Activated CD4-positive, alpha-beta T cell treated with anti-CD3 and anti-CD28 coated beads, Interleukin-2, amount 10 ng/mL, durations not matched to agents 24 days and 14 days (primary cell): ENCODE measurements at regions not wholly inside any gene's neighbourhood (a gene's known extent, or its start where the extent isn't known, plus 50 kb on each side); places are given as distances from the start of the nearest gene placed in this dataset.
"Not testable (repeated sequence)": the region's sequence is repeated elsewhere in the genome, so short reads cannot be mapped to it uniquely, and the experiment has no call there.

Source experiments
- DNase-seq: peaks from one replicate; pipeline ENCODE4 v3.0.0; 2022
- H3K27ac Mint-ChIP-seq: one replicate; pipeline ENCODE4 v1.8.0; 2022; ENCODE audit warnings: mild to moderate bottlenecking, mixed read lengths
- H3K27me3 Mint-ChIP-seq: one replicate; pipeline ENCODE4 v1.8.0; 2022; ENCODE audit warnings: mixed read lengths
- H3K36me3 Mint-ChIP-seq: one replicate; pipeline ENCODE4 v1.8.0; 2022; ENCODE audit warnings: low read depth, mild to moderate bottlenecking, mixed read lengths
- H3K4me1 Mint-ChIP-seq: one replicate; pipeline ENCODE4 v1.8.0; 2021; ENCODE audit warnings: mixed read lengths
- H3K4me3 Mint-ChIP-seq: one replicate; pipeline ENCODE4 v1.8.0; 2022; ENCODE audit warnings: mild to moderate bottlenecking, moderate library complexity, mixed read lengths
- H3K9me3 Mint-ChIP-seq: one replicate; pipeline ENCODE4 v1.8.0; 2021; ENCODE audit warnings: mixed read lengths
- intact Hi-C: fragments of 100-400 bp; cut with micrococcal nuclease; formaldehyde crosslinking; loops from one replicate; pipeline ENCODE4 v1.15.1; 2023

DNA sequence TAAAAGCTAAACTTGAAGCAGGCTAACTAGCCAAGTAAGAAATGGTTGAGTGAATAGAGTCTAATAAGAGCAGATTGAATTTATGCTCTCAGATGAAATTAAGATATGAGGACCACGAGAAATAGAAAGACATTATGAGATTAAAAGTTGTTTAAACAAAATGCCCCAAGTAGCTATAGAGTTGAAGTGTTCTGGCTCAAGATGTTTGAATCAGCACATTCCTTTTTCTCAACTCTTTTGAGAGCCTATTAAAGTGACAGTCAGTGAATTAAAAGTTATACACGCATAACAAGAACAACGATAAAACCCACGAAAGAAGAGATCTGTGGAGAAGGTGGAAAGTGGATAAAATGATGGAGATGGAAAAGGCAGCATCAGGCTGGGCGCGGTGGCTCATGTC, 322.2 kb upstream of the ANKRD30A start:
- Mint-ChIP-seq H3K27ac (no peak overlapping the region), H3K4me1 (no peaks in the 10 kb centered on the region), H3K9me3 (peaks cover 3% of the 10 kb centered on the region), H3K36me3 (no peaks in the 10 kb centered on the region), H3K4me3 (no peak overlapping the region), H3K27me3 (no peaks in the 10 kb centered on the region)
- intact Hi-C loops, result no loop called here
- DNase-seq, result no peak

DNA sequence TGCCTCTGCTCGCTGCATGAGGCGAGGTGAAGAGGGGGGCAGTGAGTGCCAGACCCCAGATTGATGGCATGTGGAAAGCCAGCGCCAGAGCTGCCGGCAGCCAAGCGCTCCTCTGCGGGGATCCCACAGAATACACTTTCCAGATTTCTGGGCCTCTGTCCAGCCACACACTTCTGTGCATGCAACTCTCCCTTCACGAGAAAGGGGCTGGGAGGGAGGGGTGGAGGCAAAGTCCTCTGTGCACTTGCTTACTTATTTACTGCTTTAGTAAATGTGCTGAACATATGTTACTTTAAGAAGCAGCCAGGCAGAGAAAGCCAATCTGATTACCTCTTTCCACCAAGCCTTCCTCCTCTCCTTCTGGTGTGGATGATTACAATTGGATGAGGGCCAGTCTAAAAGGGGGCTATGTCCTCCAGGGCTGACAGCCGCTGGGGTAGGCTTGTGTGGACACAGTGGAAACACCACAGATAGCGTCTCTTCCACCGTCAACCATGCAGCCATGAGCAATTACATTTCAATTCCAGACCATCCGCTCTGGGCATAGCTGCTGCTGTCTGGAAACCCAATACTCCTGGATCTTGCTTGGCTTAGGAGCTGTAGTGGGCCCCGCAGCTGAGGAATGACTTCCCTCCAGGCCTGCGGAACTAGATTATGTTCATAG, 322.8 kb upstream of the ANKRD30A start:
- H3K4me1 Mint-ChIP-seq, result no peaks in the 10 kb centered on the region
- intact Hi-C loops, result no loop called here
- DNase-seq, result no peak
- no peak overlapping the region for H3K4me3 Mint-ChIP-seq
- H3K36me3 Mint-ChIP-seq, result no peaks in the 10 kb centered on the region
- no peak overlapping the region for H3K27ac Mint-ChIP-seq
- H3K9me3 Mint-ChIP-seq, result peaks cover 3% of the 10 kb centered on the region
- no peaks in the 10 kb centered on the region for H3K27me3 Mint-ChIP-seq

GRCh38 chr10:36801660-36802059, 323.7 kb upstream of the ANKRD30A start:
- peaks cover 3% of the 10 kb centered on the region for H3K9me3 Mint-ChIP-seq
- no peaks in the 10 kb centered on the region for H3K4me1 Mint-ChIP-seq
- no peaks in the 10 kb centered on the region for H3K36me3 Mint-ChIP-seq
- H3K4me3 Mint-ChIP-seq, result no peak overlapping the region
- no peak for DNase-seq
- no peaks in the 10 kb centered on the region for H3K27me3 Mint-ChIP-seq
- intact Hi-C loops, result no loop called here
- no peak overlapping the region for H3K27ac Mint-ChIP-seq

DNA sequence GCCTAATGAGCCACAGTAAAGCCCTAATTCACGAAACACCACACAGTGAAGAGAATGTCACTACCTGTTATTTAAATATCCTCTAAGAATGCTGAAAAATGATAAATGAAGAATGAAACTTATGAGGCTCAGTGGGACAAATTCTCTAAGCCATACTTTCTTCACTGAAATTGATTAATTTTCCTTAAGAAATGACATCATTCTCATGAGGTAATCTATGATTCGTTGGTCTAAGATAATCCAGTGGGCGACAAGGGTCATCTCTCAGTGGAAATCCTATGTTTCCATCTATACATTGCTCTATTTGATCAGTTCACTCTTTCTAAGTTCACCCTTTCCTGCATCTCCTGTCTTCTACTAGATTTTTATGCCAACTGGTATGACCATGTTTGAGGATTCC, 330.4 kb upstream of the ANKRD30A start:
- no peak overlapping the region for H3K27ac Mint-ChIP-seq
- DNase-seq, result no peak
- H3K27me3 Mint-ChIP-seq, result no peaks in the 10 kb centered on the region
- H3K9me3 Mint-ChIP-seq, result peaks cover 6% of the 10 kb centered on the region
- no peak overlapping the region for H3K4me3 Mint-ChIP-seq
- no peaks in the 10 kb centered on the region for H3K36me3 Mint-ChIP-seq
- no peaks in the 10 kb centered on the region for H3K4me1 Mint-ChIP-seq
- intact Hi-C loops, result no loop called here

- DNase-seq, result no peak
- Mint-ChIP-seq H3K27me3 (no peaks in the 10 kb centered on the region), H3K4me1 (no peaks in the 10 kb centered on the region), H3K36me3 (no peaks in the 10 kb centered on the region), H3K4me3 (no peak overlapping the region), H3K27ac (no peak overlapping the region), H3K9me3 (peaks cover 4% of the 10 kb centered on the region)
- intact Hi-C loops, result no loop called here
These were observed 335.4 kb upstream of the ANKRD30A start for GRCh38 chr10:36789974-36790373.

DNA sequence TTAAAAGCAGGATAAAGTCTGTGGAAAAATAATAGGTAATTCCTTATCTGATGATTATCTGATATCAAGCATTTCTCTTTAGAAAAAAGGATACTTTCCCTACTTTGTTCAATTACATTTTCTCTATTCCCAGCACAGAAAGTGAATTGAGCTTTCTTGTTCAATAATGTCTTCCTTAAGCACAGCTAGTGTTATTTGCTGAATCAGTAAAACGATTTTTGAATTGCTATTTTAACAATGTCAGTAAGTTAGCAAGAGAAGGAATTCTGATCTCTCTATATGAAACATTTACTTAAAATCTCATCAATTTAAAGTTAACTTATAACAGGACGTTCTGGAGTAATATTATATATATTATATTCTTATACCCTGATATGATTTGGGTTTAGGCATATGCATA, 337.2 kb upstream of the ANKRD30A start:
- intact Hi-C loops, result no loop called here
- DNase-seq, result no peak
- no peaks in the 10 kb centered on the region for H3K27me3 Mint-ChIP-seq
- H3K27ac Mint-ChIP-seq, result no peak overlapping the region
- H3K36me3 Mint-ChIP-seq, result no peaks in the 10 kb centered on the region
- no peaks in the 10 kb centered on the region for H3K4me1 Mint-ChIP-seq
- peaks cover 4% of the 10 kb centered on the region for H3K9me3 Mint-ChIP-seq
- H3K4me3 Mint-ChIP-seq, result no peak overlapping the region

DNA sequence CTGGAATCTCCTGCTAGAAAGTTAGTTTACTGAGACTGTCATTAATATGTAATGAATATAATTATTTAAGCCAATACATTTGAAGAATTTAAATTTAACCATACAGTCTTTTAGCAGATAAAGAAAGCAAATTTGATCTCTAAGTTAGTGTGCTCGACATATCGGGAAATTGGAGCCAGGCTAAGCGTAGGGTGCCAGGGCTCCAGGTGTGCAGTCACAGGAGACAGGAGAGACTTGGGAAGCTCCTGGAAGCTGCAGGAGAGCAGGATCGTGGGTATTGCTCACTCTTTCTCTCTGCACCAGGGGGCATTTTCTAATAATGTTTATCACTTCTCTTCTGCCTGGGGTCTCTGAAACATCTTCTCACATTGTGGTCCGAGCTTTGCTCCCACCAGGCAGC, 342.0 kb upstream of the ANKRD30A start:
- Mint-ChIP-seq H3K27me3 (no peaks in the 10 kb centered on the region), H3K4me1 (no peaks in the 10 kb centered on the region), H3K9me3 (no peaks in the 10 kb centered on the region), H3K36me3 (no peaks in the 10 kb centered on the region), H3K27ac (no peak overlapping the region), H3K4me3 (no peak overlapping the region)
- DNase-seq, result no peak
- intact Hi-C loops, result no loop called here

- H3K27me3 Mint-ChIP-seq, result no peaks in the 10 kb centered on the region
- intact Hi-C loops, result no loop called here
- no peak for DNase-seq
- no peaks in the 10 kb centered on the region for H3K36me3 Mint-ChIP-seq
- peaks cover 4% of the 10 kb centered on the region for H3K9me3 Mint-ChIP-seq
- H3K4me1 Mint-ChIP-seq, result no peaks in the 10 kb centered on the region
- no peak overlapping the region for H3K27ac Mint-ChIP-seq
- H3K4me3 Mint-ChIP-seq, result no peak overlapping the region
These were observed 343.8 kb upstream of the ANKRD30A start for GRCh38 chr10:36781570-36781969.

- H3K36me3 Mint-ChIP-seq, result no peaks in the 10 kb centered on the region
- H3K4me1 Mint-ChIP-seq, result no peaks in the 10 kb centered on the region
- H3K27me3 Mint-ChIP-seq, result no peaks in the 10 kb centered on the region
- no peak overlapping the region for H3K27ac Mint-ChIP-seq
- H3K9me3 Mint-ChIP-seq, result peaks cover 4% of the 10 kb centered on the region
- no peak for DNase-seq
- intact Hi-C loops, result no loop called here
- H3K4me3 Mint-ChIP-seq, result no peak overlapping the region
These were observed 345.2 kb upstream of the ANKRD30A start for GRCh38 chr10:36780158-36780557.

DNA sequence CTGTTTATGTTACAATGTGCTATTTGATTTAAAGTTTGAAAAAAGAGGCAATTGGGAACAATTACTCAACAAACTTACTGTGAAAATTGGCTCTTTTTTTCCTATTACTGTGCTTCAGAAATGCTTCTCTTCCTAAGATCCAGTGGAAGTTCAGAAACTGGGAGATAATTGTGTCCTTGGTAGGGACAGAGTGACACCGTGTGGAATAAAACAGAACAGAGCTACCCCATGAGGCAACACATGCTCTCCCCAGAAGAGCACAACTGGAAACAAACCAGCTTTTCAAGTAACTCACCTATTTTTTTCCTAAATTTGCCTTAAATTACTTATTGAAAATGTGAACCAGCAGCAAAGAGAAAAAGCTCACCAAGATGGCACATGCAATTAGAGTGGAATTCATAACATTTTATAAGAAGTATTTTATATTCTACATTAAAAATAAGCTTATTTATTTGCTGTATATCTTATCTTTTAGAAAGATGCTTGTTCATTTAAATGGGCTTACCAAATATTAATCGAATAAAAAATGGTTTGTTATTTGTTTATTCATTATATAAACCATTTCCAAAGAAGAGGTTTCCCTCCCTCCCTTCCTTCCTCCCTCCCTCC, 346.1 kb upstream of the ANKRD30A start:
- H3K27me3 Mint-ChIP-seq, result no peaks in the 10 kb centered on the region
- DNase-seq, result no peak
- H3K4me3 Mint-ChIP-seq, result no peak overlapping the region
- intact Hi-C loops, result no loop called here
- H3K27ac Mint-ChIP-seq, result no peak overlapping the region
- no peaks in the 10 kb centered on the region for H3K36me3 Mint-ChIP-seq
- no peaks in the 10 kb centered on the region for H3K4me1 Mint-ChIP-seq
- peaks cover 8% of the 10 kb centered on the region for H3K9me3 Mint-ChIP-seq

GRCh38 chr10:36778651-36779050, 346.7 kb upstream of the ANKRD30A start:
- Mint-ChIP-seq H3K4me1 (no peaks in the 10 kb centered on the region), H3K4me3 (no peak overlapping the region), H3K27me3 (no peaks in the 10 kb centered on the region), H3K36me3 (no peaks in the 10 kb centered on the region), H3K9me3 (peaks cover 8% of the 10 kb centered on the region), H3K27ac (no peak overlapping the region)
- no peak for DNase-seq
- intact Hi-C loops, result no loop called here

DNA sequence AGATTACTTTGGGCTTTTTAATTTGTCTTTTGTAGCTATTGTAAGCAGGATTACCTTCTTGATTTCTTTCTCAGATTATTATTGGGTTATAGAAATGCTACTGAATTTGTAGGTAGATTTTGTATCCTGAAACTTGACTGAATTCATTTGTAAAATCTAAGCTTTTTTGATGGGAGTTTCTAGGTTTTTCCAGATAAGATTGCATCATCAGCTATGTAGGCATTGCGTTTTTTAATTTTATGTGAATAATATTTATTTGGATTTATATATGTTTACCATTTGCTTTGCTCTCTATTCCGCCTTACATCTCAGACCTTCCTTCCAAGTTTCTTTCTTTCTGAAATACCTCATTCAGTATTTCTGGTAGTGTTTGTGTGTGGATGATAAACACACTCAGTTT, 351.7 kb upstream of the ANKRD30A start:
- intact Hi-C loops, result no loop called here
- Mint-ChIP-seq H3K36me3 (no peaks in the 10 kb centered on the region), H3K4me1 (no peaks in the 10 kb centered on the region), H3K4me3 (no peak overlapping the region), H3K9me3 (peaks cover 8% of the 10 kb centered on the region), H3K27ac (no peak overlapping the region), H3K27me3 (no peaks in the 10 kb centered on the region)
- no peak for DNase-seq

DNA sequence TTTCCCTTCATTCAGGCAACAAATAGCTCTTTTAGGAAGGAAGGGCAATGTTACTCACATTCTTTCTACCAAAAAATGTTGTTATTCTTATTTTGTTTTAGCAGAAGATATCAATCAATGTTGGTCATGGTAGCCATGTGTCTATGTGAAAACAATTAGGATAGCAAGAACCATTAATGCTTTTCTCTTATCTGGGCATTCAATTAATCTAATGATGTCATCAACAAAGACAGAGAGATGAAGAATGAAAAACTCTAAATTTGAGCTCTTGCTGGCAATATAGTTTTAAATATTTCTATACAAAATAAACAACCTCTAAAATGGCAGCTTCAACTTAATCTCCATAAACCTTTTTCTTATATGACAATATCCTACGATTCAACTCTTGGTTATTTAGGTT, 353.7 kb upstream of the ANKRD30A start:
- Mint-ChIP-seq H3K27ac (no peak overlapping the region), H3K4me1 (no peaks in the 10 kb centered on the region), H3K36me3 (no peaks in the 10 kb centered on the region), H3K4me3 (no peak overlapping the region), H3K9me3 (peaks cover 4% of the 10 kb centered on the region), H3K27me3 (no peaks in the 10 kb centered on the region)
- intact Hi-C loops, result no loop called here
- DNase-seq, result no peak

- DNase-seq, H3K4me1 Mint-ChIP-seq, H3K9me3 Mint-ChIP-seq, intact Hi-C loops, H3K27me3 Mint-ChIP-seq, H3K4me3 Mint-ChIP-seq, H3K36me3 Mint-ChIP-seq, H3K27ac Mint-ChIP-seq: not testable (repeated sequence)
These were observed 355.7 kb upstream of the ANKRD30A start for GRCh38 chr10:36769741-36770140.

DNA sequence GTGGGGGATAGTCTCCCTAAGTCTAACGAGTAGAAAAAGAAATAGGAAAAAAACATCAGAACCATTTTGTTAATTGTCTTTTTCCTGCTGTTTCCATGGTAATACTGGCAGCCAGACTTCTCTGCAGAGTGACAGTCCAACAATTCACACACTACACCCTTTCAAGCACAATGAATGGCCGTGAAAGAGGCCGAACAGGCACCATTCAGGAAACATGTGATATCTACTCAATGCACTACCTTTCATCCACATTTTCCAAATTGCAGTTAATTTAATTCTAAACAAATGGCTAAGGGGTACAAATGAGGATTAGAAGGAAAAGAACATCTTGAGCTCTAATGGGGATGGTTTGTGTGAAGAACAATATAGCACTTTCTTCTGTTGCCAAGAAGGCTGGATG, 358.5 kb upstream of the ANKRD30A start:
- Mint-ChIP-seq H3K27me3 (no peaks in the 10 kb centered on the region), H3K36me3 (no peaks in the 10 kb centered on the region), H3K9me3 (no peaks in the 10 kb centered on the region), H3K4me3 (no peak overlapping the region), H3K4me1 (no peaks in the 10 kb centered on the region), H3K27ac (no peak overlapping the region)
- intact Hi-C loops, result no loop called here
- DNase-seq, result no peak
